SK-N-SH treated with all-trans-retinoic acid at 6 μM for 48 hours (cell line): ENCODE measurements at regions not wholly inside any gene's neighbourhood (a gene's known extent, or its start where the extent isn't known, plus 50 kb on each side); places are given as distances from the start of the nearest gene placed in this dataset.

Experiments
- CSDC2 ChIP-seq: fragments of 250-450 bp; sonication (Bioruptor Pico); IDR thresholded peaks from 2 replicates; pipeline ENCODE4 v1.5.0; 2020; ENCODE audit warnings: mild to moderate bottlenecking, moderate library complexity
- ZFP3 ChIP-seq: fragments of 250-450 bp; sonication (Bioruptor Pico); IDR thresholded peaks from 2 replicates; pipeline ENCODE4 v1.5.0; 2020; ENCODE audit warnings: mild to moderate bottlenecking, moderate library complexity
- TF ChIP-seq, protein P1 (sequence below): fragments of 250-450 bp; sonication (Bioruptor Pico); IDR thresholded peaks from 2 replicates; pipeline ENCODE4 v1.5.1; 2021; ENCODE audit warnings: mild to moderate bottlenecking, moderate library complexity
- TF ChIP-seq, protein P2 (sequence below): fragments of 250-450 bp; sonication (Bioruptor Pico); IDR thresholded peaks from 2 replicates; pipeline ENCODE4 v1.5.0; 2020; ENCODE audit warnings: mild to moderate bottlenecking, moderate library complexity

DNA sequence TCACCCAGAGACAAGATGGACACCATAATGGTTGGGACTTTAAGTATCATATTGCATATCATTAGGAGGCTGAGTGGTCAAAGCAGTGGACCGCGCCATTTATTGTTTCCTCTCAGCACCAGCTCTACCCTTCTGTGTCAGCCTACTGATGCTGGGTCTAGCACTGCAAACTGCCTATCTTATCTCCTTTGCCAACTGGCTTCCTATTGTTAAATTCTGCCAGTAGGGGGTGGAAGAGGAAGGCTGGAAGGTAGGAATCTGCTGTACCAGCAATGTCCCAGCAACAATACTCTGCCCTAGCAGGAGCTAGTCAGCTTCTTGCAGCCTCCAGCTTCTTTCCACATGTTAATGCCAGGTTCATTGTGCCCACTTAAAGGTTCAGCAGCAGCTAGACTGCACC lies 367.1 kb upstream of the PDGFD start:
- no peak for TF ChIP-seq CSDC2 (CRISPR knock-in tag)
- TF ChIP-seq, protein P1, sequence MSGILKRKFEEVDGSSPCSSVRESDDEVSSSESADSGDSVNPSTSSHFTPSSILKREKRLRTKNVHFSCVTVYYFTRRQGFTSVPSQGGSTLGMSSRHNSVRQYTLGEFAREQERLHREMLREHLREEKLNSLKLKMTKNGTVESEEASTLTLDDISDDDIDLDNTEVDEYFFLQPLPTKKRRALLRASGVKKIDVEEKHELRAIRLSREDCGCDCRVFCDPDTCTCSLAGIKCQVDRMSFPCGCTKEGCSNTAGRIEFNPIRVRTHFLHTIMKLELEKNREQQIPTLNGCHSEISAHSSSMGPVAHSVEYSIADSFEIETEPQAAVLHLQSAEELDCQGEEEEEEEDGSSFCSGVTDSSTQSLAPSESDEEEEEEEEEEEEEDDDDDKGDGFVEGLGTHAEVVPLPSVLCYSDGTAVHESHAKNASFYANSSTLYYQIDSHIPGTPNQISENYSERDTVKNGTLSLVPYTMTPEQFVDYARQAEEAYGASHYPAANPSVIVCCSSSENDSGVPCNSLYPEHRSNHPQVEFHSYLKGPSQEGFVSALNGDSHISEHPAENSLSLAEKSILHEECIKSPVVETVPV (CRISPR knock-in tag): no peak
- TF ChIP-seq ZFP3: no peak
- TF ChIP-seq, protein P2, sequence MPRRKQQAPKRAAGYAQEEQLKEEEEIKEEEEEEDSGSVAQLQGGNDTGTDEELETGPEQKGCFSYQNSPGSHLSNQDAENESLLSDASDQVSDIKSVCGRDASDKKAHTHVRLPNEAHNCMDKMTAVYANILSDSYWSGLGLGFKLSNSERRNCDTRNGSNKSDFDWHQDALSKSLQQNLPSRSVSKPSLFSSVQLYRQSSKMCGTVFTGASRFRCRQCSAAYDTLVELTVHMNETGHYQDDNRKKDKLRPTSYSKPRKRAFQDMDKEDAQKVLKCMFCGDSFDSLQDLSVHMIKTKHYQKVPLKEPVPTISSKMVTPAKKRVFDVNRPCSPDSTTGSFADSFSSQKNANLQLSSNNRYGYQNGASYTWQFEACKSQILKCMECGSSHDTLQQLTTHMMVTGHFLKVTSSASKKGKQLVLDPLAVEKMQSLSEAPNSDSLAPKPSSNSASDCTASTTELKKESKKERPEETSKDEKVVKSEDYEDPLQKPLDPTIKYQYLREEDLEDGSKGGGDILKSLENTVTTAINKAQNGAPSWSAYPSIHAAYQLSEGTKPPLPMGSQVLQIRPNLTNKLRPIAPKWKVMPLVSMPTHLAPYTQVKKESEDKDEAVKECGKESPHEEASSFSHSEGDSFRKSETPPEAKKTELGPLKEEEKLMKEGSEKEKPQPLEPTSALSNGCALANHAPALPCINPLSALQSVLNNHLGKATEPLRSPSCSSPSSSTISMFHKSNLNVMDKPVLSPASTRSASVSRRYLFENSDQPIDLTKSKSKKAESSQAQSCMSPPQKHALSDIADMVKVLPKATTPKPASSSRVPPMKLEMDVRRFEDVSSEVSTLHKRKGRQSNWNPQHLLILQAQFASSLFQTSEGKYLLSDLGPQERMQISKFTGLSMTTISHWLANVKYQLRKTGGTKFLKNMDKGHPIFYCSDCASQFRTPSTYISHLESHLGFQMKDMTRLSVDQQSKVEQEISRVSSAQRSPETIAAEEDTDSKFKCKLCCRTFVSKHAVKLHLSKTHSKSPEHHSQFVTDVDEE (CRISPR knock-in tag): no peak
